Bone marrow (tissue), 2 donors: ENCODE measurements at regions not wholly inside any gene's neighbourhood (a gene's known extent, or its start where the extent isn't known, plus 50 kb on each side); places are given as distances from the start of the nearest gene placed in this dataset.
A peak's percentile ranks its signal among the peaks of the same experiment; 100 is the strongest.
"Not testable (repeated sequence)": the region's sequence is repeated elsewhere in the genome, so short reads cannot be mapped to it uniquely, and the experiment has no call there.

ENCODE experiments used
- DNase-seq, 2 donors: peaks; one replicate each; lab custom pipeline; 2025; lab: John Stamatoyannopoulos, UW

DNA sequence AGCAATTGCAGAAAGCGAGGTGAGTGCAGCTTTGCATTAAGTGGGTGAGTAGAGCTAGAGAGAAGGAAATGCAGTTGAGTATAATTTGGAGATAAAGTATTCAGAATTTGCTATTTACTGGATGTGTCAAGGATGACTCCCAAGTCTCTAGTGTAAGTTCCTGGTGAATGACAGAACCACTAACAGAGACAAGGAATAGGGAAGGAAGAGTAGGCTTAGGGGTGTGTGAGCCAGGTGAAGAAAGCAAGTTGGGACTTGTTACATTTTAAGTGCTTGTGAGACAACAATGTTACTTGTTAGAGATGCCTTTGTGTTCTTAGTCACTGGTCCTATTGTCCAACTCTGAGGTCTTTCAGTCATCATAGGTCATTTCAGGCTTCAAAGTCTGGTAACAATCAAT is 70.8 kb downstream of the TBC1D26 start:
- DNase-seq, result not testable (repeated sequence)

DNA sequence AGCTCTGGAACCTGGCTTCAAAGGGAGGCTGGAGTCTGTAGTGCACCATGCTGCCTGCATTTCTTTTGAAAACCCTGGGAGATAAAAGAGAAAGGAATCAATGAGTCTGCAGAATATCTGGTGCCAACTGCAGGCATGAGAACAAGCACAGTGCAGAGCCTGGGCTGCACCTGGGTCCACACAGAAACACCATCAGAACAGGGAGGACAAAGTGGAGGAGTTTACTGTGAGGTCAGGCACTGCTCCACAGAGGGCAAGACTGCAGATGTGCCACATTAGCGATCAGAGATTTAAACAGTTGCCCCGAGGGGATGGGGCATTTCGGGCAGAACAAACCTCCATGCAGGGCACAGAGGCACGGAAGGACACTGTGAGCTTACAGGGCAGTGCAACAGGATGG is 74.7 kb downstream of the TBC1D26 start:
- DNase-seq, result not testable (repeated sequence)

DNA sequence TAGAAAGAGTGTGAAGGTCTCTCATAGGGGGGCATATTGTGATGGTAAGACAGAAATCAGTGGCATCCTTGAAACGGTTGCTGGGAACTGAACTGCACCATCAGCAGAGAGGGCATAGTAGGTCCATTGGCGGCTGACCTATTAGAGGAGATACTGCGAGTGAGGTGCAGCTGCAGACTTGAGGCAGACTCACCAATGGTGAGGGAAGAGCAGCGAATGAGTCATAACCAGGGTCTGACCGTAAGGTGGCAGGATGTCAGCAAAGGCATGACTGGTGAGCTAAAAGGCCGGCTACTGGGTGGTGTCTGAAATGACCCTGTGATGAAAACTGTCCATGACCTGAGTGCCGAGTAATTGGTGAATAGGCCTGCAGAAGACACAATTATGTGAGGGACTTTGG is 81.3 kb downstream of the TBC1D26 start:
- not testable (repeated sequence) for DNase-seq

DNA sequence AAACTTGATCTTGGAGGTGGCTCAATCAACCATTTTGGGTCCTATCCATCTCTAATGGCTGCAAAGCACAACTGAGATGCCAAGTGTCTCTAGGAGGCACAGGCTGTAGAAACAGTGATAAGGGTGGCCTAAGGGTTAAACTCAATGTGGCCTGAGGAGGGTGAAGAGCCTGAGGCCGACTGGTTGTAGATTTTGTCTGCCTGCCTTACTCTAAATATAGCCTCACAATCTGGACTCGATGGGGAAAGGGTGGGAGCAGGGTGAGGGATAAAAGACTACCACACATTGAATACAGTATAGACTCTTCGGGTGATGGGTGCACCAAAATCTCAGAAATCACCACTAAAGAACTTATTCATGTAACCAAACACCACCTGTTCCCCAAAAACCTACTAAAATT is 81.9 kb downstream of the TBC1D26 start:
- not testable (repeated sequence) for DNase-seq

DNA sequence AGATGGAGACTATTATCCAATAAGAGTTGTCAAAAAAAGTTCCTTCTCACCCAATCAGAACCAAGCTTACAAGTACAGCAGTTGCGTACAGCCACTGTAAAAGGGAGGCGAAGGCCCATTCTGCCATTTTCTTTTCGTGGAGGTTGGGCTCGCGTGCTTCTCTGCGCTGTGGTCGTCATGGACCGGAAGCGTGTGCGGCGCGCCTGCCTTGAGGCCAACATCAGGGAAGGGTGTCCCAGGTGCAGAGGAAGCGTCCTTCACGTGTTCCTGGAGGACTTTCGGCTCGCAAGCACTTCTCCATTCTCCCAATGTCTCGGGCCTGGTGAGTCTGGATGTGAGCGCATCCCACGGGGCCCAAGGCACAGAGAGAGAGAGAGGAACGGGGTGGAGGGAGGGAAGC is 85.8 kb downstream of the TBC1D26 start:
- not testable (repeated sequence) for DNase-seq

DNA sequence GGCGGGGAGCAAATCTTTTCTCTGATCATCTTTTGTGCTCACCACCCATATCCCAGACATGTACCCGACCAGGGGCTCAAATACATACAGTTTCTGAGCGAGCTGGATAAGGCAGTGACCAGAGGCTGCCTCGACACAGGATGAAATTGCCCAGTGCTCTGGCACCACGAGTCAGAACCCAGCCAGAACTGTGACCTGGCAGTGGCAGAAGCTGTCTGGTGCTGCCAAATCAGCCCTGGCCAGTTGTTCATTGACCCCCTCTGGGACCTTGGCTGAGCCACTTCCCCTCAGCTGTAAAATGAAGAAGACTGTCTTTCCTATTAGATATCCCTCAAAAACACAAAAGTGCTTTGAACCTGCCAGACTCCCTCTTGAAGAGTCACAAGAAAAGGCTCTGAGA is 90.2 kb downstream of the TBC1D26 start:
- DNase-seq, result not testable (repeated sequence)

DNA sequence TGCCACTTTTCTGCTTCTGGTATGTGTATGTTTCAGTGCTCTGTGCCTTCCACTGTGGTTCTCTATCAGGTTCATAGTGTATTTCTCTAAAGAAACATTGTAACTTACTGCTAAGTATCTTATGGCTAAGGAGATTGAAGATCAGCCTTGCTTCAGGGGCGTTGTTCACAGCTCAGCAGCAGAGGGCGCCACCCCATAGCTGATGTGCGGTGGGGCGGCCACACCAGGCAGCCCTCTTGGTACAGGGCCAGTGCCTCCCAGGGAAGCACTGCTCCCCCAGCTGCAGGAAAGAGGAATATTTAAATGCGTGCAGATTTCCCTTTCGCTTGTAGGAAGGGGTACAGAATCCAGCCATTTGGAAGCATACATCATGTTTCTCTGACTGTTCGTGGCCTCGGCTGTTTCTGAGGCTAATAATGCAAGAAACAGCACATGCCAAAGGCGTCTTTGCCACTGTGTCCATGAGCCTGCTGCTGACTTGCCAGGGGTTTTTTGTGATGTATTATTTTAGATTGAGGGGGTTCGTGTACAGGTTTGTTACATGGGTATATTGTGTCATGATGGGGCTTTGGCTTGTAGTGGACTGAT is 96.7 kb downstream of the TBC1D26 start:
- DNase-seq, result peak; percentile 34 to 61

DNA sequence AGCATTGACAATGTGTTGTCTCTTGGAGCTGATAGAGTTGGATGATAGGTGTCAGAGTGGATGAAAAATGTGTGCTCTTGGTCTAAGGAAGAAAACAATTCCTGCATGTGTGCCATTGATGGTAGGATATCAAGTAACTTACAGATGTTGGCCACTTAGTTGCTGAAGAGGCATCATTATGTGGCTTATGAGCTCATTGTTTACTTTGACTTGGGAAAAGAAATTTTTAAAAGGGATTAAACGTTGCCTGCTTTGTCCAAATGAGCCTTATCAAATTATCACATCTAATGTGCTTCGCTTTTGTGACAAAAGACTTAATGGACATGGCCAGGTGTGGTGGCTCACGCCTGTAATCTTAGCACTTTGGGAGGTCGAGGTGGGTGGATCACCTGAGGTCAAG is 98.1 kb downstream of the TBC1D26 start:
- DNase-seq, result not testable (repeated sequence)

DNA sequence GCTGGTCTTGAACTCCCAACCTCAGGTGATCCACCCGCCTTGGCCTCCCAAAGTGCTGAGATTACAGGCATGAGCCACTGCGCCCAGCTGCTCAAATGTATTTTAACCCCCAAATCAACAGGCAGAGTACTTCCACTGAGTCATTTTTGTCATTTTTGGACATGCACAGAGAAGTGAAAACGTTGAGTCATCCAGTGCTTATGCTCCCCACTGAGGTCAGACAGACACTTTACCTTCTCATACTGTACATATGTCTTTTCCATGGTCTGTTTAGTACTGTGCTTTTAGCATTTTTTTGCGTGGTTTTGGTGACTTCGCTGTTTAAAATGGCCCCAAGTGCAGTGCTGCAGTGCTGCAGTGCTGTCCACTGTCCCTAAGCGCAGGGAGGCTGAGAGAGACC is 99.1 kb downstream of the TBC1D26 start:
- DNase-seq, result peak in 1 of 2 donors; percentile 77

DNA sequence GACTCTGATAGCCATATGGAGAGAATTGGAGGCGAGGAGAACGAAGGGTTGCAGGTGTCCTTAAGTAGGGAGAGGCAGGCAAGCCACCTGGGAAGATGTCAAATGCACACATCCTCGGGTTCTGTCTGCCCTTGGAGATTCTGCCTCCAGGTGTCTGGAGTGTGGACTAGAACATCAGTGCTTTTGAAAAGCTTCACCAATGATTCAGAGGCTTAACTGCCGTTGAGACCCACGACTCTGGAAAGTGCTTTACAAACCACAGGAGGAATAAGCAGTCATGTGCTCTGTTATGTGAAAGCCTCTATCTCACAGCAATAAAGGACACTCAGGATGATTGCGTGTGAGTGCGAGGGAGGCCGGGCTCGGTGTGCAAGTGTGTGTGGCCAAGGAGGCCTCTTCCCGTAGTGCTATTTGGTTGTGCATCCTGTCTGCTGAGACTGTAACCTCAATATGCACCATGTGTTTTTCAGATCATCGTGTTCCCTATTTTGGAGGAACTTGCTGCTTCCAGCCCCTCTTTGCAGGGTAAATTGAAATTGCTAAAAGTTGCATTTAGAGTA is 100.9 kb downstream of the TBC1D26 start:
- peak in 1 of 2 donors; percentile 86 for DNase-seq

DNA sequence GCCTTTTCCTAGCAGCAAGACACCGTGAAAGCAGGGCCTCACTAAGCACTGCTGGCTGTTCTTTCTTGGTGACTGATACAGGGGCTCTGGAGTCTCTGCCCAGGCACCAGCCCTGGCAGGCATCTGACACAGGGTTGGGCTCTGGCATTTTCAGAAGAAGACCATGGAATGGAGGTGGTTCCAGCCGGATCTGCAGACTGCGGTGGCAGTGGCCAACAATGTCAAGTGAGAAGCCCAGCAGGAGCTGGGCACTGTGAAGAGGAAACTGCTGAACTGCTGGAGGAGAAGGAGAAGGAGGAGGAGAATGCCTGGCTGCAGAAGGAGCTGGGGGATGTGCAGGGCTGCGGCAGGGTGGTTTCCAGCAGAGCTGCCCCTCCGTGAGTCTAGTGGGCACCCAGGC is 101.8 kb downstream of the TBC1D26 start:
- not testable (repeated sequence) for DNase-seq

DNA sequence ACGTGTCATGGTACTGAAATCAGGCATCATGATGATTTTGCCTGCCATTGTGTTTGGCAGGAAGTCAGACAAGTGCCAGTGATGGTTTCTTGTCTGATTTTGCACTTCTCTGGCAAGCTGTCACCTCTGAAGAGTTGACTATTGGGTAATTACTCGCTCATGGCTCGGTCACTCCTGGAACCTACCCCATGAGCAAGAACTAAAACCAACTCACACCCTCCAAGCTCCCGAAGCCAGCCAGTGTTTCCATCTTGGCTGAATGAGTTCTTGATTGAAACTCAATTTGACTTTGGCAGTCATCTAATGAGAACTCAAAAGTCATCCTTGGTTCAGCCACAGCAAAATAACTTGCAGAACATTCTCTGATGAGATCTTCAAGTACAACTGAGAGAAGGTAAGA is 103.4 kb downstream of the TBC1D26 start:
- not testable (repeated sequence) for DNase-seq

DNA sequence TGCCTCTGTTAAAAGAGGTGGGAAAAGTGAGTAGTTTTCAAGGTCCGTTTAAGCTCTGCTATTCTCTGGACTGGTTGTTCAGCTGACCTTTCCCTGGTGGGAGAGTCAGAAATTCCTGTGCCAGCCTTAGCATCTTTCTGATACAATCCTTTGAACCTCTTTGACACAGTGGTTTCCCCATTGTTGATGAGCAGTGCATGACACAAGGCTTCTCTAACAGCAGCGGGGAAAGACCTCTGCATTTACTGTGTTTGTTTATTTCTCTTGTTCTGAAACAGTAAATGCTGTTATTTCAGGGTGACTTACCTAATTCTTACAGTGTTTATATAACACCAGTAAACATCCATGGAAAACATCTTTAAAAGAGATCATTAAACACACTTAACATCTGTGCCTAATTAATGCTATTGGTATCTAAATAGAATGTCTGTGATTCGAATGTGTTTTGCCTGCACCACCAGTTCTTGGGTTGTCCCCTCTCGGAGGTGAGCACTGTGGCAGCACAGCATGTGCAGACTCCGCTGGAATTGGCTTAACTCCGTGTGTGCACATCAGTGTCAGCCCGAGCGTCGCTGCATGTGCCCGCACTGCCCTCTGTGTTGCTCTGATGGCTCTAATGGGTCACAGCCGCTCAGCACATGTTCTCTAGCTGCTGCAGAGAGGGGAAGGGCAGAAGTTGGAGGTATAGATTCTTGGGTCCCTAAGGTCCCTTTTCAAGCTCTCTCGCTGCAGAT is 104.3 kb downstream of the TBC1D26 start:
- not testable (repeated sequence) for DNase-seq

DNA sequence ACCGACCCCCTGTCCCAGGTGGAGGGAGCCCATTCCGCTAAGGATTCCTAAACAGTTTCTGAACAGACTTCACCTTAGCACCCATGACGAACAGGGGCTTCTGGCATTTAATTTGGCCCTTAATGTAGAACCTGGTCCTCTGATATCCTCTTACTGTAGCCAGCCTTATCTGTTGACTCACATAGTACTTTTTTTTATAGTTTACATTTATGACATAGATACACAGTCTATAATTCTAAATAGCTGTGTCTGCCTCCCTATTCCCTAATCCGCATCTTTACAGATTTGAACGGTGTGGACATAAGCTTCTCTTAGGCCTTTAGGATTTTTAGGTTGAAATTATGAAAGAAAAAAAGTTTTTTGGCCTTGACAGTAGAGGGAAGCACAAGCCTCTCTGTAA is 104.9 kb downstream of the TBC1D26 start:
- not testable (repeated sequence) for DNase-seq

DNA sequence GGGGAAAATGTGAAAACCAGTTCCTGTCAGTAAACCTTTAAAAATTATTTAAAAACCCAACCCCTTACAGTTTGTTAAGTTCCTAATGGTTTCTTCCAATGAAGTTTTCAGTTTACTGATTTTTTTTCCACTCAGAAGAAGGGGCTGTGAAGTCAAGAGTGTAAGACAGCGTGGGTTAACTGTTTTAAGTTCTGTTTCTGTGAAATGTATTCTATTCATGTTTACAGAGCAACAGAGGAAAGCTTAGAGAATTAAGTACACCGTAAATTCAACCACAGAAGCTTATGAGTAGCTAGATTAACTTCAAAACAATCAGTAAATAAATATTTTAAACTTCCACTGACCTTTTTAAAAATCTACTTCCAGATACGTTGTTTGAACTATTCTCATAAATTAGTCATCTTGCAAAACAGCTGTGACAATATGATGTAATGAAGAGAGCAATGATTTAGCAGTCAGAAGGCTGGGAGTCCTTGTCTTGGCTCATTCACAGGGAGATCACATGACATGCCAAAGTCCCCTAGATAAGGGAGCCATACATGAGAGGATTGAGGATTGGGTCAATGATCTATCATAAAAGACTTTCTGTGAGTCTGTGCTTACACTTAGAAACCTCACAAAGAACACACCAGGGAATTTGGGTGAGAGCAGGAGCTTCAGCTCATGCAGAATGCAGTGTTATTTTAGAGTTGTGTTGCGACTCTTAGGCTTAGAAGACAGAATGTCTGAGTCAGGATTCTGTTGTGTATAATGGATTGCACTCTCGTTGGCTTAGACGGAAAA is 97.3 kb upstream of the ADORA2B start:
- DNase-seq, result not testable (repeated sequence)

DNA sequence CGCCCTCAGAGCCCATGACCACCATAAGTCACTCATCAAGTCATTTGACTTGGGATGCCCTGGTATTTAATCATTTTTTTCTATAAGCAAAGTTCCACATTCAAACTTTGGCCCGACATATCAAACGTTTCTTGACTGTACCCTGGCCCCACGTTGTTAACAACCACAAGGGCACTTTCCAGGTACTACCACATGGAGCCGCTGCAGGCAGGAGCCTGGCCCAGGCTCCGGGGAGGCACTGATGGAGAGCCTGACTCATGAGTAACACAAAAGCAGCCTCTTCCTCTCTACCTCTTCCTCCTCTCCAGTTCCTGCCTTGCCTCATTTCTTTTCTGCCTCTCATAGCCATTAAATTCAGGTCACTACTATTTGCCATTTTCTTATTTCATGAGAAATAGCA is 95.9 kb upstream of the ADORA2B start:
- DNase-seq, result peak in 1 of 2 donors; percentile 58

DNA sequence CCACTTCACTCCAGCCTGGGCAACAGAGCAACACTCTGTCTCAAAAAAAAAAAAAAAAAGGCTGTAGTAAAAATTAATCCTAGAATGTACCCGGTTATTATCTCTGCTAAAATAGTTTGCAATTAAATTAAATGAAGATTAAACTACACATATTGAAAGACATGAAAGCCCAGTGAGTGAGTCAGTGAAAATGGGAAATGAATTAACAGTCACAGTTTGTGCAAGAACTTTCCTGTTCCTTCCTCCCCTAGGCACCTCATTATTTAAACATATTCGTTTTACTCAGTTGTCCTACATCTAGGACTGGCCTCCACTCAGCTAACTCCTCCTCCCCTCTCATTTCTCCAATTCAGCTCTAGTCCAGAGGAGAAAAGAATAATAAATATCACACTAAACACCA is 94.9 kb upstream of the ADORA2B start:
- DNase-seq, result not testable (repeated sequence)

DNA sequence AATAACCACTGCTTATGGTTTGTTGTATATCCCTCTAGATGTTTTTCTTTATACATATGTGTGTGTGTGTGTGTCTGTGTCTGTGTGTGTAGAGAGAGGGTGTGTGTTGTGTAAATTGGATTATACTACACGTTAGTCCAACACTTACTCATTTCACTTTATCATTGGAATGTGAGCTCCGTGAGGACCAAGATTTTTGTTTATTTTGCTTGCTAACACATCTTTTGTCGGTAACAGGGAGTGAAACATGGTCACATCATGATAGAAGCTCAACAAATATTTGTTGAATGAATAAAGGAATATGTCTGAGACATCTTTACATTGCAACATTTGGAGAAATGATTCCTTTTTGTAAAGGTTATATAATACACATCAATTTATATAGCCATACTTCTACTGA is 94.2 kb upstream of the ADORA2B start:
- not testable (repeated sequence) for DNase-seq

DNA sequence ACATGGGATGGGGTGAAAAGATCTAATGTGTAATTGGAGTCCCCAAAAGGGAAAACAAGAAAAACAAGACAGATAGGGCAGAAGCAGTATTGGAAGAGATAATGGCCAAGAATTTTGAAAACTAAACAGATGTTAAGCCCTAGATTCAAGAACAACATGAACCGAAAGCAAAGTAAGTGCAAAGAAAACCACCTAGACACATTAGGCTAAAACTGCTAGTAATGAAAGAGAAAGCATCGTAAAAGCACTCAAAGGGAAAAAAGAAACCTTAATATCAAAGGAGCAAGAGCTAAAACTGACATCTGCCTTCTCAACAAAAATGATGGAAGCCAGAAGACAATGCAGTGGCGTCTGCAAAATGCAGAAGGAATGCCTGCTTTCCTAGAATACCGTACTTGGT is 92.1 kb upstream of the ADORA2B start:
- not testable (repeated sequence) for DNase-seq

DNA sequence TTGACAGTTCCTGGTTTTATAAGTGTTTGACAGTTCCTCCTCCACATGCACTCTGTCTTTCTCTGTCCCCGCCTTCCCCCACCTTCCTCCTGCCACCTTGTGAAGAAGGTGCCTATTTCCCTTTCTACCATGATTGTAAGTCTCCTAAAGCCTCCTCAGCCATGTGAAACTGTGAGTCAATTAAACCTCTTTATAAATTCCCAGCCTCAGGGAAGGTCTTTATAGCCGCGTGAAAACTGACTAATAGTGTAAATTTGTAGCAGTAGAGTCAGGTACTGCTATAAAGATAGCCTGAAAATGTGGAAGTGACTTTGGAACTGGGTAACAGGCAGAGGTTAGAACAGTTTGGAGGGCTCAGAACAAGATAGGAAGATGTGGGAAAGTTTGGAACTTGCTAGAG is 88.7 kb upstream of the ADORA2B start:
- DNase-seq, result not testable (repeated sequence)

DNA sequence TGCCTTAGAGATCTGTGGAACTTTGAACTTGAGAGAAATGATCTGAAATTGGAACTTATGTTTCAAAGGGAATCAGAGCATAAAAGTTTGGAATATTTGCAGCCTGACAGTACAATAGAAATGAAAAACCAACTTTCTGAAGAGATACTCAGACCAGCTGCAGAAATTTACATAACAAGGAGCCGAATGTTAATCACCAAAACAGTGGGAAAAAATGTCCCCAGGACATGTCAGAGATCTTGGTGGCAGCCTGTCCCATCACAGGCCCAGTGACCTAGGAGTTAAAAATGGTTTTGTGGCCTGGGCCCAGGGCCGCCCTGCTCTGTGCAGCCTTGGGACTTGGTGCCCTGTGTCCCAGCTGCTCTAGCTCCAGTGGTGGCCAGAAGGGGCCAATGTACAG is 88.2 kb upstream of the ADORA2B start:
- DNase-seq, result not testable (repeated sequence)

DNA sequence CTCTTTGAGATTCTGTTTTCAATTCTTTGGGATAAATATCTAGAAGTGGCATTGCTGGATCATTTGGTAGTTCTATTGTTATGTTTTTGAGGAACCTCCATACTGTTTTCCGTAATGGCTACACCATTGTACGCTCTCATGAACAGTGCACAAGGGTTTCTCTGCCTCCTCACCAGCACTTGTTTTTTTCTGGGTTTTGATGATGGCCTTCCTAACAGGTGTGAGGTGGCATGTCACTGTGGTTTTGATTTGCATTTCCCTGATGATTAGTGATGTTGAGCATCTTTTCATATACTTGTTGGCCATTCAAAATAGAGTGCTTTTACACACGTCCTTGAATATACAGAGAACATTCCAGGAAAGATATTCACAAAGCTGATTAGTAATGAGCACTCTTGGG is 86.8 kb upstream of the ADORA2B start:
- not testable (repeated sequence) for DNase-seq

DNA sequence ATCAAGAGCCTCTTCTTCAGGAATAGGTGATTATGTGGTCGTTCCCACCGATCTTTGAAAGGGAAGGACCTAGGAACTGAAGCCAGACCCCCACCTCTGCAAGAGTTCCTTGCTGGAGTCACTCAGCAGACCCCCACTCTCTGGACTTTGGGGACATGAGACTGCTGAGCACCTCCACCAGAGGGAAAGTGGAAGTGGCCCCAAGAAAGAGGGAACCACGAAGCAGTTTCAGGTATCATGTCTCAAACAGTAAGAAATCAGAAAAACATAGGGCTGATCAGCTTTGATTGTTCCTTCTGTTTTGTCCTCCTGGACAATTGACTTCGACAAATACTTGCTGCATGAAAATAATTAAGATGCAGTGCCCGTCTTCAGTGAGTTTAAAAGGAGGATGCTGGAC is 84.2 kb upstream of the ADORA2B start:
- DNase-seq, result not testable (repeated sequence)
